GM12878 (cell line): ENCODE measurements at regions not wholly inside any gene's neighbourhood (a gene's known extent, or its start where the extent isn't known, plus 50 kb on each side); places are given as distances from the start of the nearest gene placed in this dataset.

Source experiments
- ATAC-seq: fragments of 200-7000 bp; cut with Tn5 transposase; 3 replicates; pipeline ENCODE4 v1.9.1; 2020; ENCODE audit warnings: mild to moderate bottlenecking, moderate library complexity
- BruUV-seq: library from RNA; stranded (reverse); fragments of 400-500 nt; replicated peaks from 2 replicates; lab custom pipeline; 2021; lab: Mats Ljungman, UMichigan
- CTCF ChIA-PET: fragments of 300-600 bp; sonication (Branson Sonifier 250); formaldehyde crosslinking; extraction: SDS; loops from one replicate; lab custom pipeline; 2021; ENCODE audit warnings: inconsistent platforms; lab: Yijun Ruan, JAX
- POLR2A ChIA-PET: fragments of 350-600 bp; formaldehyde crosslinking; extraction: SDS; loops from one replicate; lab custom pipeline; 2021; ENCODE audit warnings: inconsistent platforms; lab: Charles Lee
- RAD21 ChIA-PET: fragments of 300-600 bp; sonication (Branson Sonifier 250); formaldehyde crosslinking; loops from one replicate; lab custom pipeline; 2023; ENCODE audit warnings: antibody characterized with exemption; ENCODE audit not compliant: unreplicated experiment; lab: Charles Lee
- SMC1A ChIA-PET: fragments of 300-600 bp; sonication (Branson Sonifier 250); formaldehyde crosslinking; loops from one replicate; lab custom pipeline; 2023; ENCODE audit not compliant: unreplicated experiment, uncharacterized antibody; lab: Charles Lee
- DNase-seq: peaks from one replicate; pipeline ENCODE4 v3.0.0-alpha.2; 2011; ENCODE audit warnings: low read depth, low spot score
- FAIRE-seq: peaks from 3 replicates; lab custom pipeline; 2011; peaks lifted over from hg19 to GRCh38; lab: Jason Lieb, UNC
- H2AFZ ChIP-seq: 2 replicates; pipeline ENCODE4 v1.6.0; 2011; ENCODE audit warnings: low read depth, low read length, control low read depth; ENCODE audit not compliant: control insufficient read depth
- H3K27ac ChIP-seq: 2 replicates; pipeline ENCODE4 v1.5.1; 2011; ENCODE audit warnings: control low read depth; ENCODE audit not compliant: control insufficient read depth, insufficient read depth
- H3K27me3 ChIP-seq, 2 experiments: replicated peaks in 1 of 2; 2 replicates each; pipeline versions ENCODE4 v1.6.0 to v1.6.1; 2011; ENCODE audit warnings: low read length in 1 of 2; ENCODE audit not compliant: control insufficient read depth in 2 of 2, insufficient read depth in 2 of 2
- H3K36me3 ChIP-seq, 2 experiments: 2 replicates each; pipeline ENCODE4 v1.5.1; 2011; ENCODE audit warnings: low read length in 1 of 2; ENCODE audit not compliant: control insufficient read depth in 2 of 2, insufficient read depth in 2 of 2
- H3K4me1 ChIP-seq: 2 replicates; pipeline ENCODE4 v1.6.1; 2011; ENCODE audit warnings: mild to moderate bottlenecking, low read length, moderate library complexity, mixed read lengths; ENCODE audit not compliant: control insufficient read depth, insufficient read depth
- H3K4me2 ChIP-seq: 2 replicates; pipeline ENCODE4 v1.6.0; 2011; ENCODE audit warnings: control low read depth; ENCODE audit not compliant: control insufficient read depth, insufficient read depth
- H3K4me3 ChIP-seq: fragments of 200-600 bp; sonication (generic); 2 replicates; pipeline ENCODE4 v1.5.1; 2016
- H3K79me2 ChIP-seq: 2 replicates; pipeline ENCODE4 v1.6.0; 2011; ENCODE audit warnings: low read length; ENCODE audit not compliant: control insufficient read depth, insufficient read depth
- H3K9ac ChIP-seq: 2 replicates; pipeline ENCODE4 v1.8.0; 2011; ENCODE audit warnings: low read length, control low read depth, mixed read lengths; ENCODE audit not compliant: control insufficient read depth, insufficient read depth
- H3K9me3 ChIP-seq: replicated peaks from 3 replicates; pipeline ENCODE4 v1.5.1; 2011; ENCODE audit warnings: mild to moderate bottlenecking, low read length; ENCODE audit not compliant: control insufficient read depth, insufficient read depth
- H4K20me1 ChIP-seq: 2 replicates; pipeline ENCODE4 v1.6.0; 2011; ENCODE audit not compliant: control insufficient read depth, insufficient read depth
- CBFB ChIP-seq: IDR thresholded peaks from 2 replicates; pipeline ENCODE4 v1.6.1; 2016; ENCODE audit warnings: antibody characterized with exemption, low read depth
- IKZF1 ChIP-seq: fragments of 450-650 bp; conservative IDR thresholded peaks from 2 replicates; pipeline ENCODE4 v1.6.1; 2017; ENCODE audit warnings: antibody characterized with exemption, mild to moderate bottlenecking
- NR2C2 ChIP-seq: IDR thresholded peaks from 2 replicates; pipeline ENCODE4 v1.6.1; 2011; ENCODE audit warnings: borderline replicate concordance, low read depth; ENCODE audit not compliant: control insufficient read depth, insufficient read length
- SMAD5 ChIP-seq: IDR thresholded peaks from 2 replicates; pipeline ENCODE4 v1.6.1; 2016; ENCODE audit warnings: antibody characterized with exemption, low read depth
- TCF12 ChIP-seq: IDR thresholded peaks from 2 replicates; pipeline ENCODE4 v1.6.1; 2011; ENCODE audit warnings: low read depth, mild to moderate bottlenecking, low read length
- WGBS: methylation state at CpG from one replicate; pipeline ENCODE4 v1.1.6; 2016; ENCODE audit warnings: low lambda C conversion rate; ENCODE audit not compliant: insufficient replicate concordance, insufficient coverage; ENCODE audit errors: missing lambda C conversion rate; 5-methylcytosine and 5-hydroxymethylcytosine counted together
- in situ Hi-C: fragments of 300-500 bp; cut with MboI; formaldehyde crosslinking; loops from 9 replicates; pipeline ENCODE4 v1.14.3; 2018; ENCODE audit warnings: mixed read lengths
- intact Hi-C: fragments of 100-400 bp; cut with micrococcal nuclease; formaldehyde crosslinking; loops from one replicate; pipeline ENCODE4 v1.14.2; 2022; ENCODE audit not compliant: unreplicated experiment
- TF ChIP-seq, protein P1 (sequence below): fragments of 450-650 bp; formaldehyde crosslinking; IDR thresholded peaks from 2 replicates; pipeline ENCODE4 v1.4.0; 2020; ENCODE audit warnings: mild to moderate bottlenecking, moderate library complexity
- TF ChIP-seq, protein P2 (sequence below): fragments of 450-650 bp; IDR thresholded peaks from 2 replicates; pipeline ENCODE4 v1.6.1; 2016; ENCODE audit warnings: mild to moderate bottlenecking
- TF ChIP-seq, protein P3 (sequence below): fragments of 450-650 bp; IDR thresholded peaks from 2 replicates; pipeline ENCODE4 v1.6.1; 2018; ENCODE audit warnings: mild to moderate bottlenecking, low read depth, moderate library complexity; ENCODE audit not compliant: partially characterized antibody
- TF ChIP-seq, protein P4 (sequence below): IDR thresholded peaks from 2 replicates; pipeline ENCODE4 v1.6.1; 2012; ENCODE audit warnings: low read length, inconsistent platforms
- TF ChIP-seq, protein P5 (sequence below): fragments of 450-650 bp; IDR thresholded peaks from 2 replicates; pipeline ENCODE4 v1.6.1; 2014; ENCODE audit warnings: mild to moderate bottlenecking

DNA sequence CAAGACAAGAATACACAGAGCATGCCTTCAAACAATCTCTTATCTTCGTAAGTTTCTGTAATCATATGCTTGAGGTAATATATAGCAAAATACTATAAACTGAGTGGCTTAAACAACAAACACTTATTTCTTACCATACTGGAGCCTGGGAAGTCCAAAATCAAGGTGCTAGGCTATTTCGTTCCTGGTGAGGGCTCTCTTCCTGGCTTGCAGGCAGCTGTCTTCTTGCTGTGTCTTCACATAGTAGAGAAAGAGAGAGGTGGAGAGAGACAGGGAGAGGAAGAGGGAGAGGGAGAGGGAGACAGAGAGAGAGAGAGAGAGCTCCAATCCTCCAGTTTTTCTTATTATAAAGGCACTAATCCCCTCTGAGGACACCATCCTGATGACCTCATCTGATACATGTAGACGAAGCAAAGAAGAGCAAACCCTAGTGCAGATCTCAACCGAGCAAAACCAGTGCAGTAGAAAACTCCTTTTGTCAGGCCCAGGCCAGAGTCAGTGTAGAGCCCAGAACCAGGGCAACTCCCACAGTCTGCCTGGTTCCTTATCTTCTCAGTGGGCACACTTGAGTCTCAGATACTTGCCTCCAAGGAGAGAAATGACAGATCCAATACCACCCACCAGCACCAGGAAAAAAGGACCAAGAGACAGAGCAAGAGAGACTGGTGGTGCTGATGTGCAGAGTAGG lies 297.1 kb upstream of the NCAM1 start:
- CTCF ChIA-PET = no interaction called here
- DNase-seq (no peak), FAIRE-seq (no peak), ATAC-seq (no peak)
- POLR2A ChIA-PET = no interaction called here
- in situ Hi-C loops = no loop called here
- SMC1A ChIA-PET = interaction anchor here (1.5 kb wide), 1 partner anchor 13 kb away, joined by 4 read pairs; no protein-coding TSS in a partner anchor
- H3K4me3 ChIP-seq = no peak overlapping the region
- 40% methylated on average over 4 of the region's 4 CpGs for WGBS
- no peaks in the 10 kb centered on the region for H3K79me2 ChIP-seq
- H3K27ac ChIP-seq = no peak overlapping the region
- no TSS peak for BruUV-seq
- H3K27me3 ChIP-seq = no peaks in the 10 kb centered on the region
- no peaks in the 10 kb centered on the region; the same call in 1 of the 2 replicates for H3K4me1 ChIP-seq
- RAD21 ChIA-PET = no interaction called here
- no peak overlapping the region for H2AFZ ChIP-seq
- no peak overlapping the region for H3K4me2 ChIP-seq
- intact Hi-C loops = no loop called here
- no peaks in the 10 kb centered on the region for H3K36me3 ChIP-seq
- no peaks in the 10 kb centered on the region for H4K20me1 ChIP-seq
- no peak overlapping the region for H3K9ac ChIP-seq
- H3K9me3 ChIP-seq = no peaks in the 10 kb centered on the region; the same call in 2 of the 3 replicates
- no peak for TF ChIP-seq CBFB
- TF ChIP-seq, protein P1, sequence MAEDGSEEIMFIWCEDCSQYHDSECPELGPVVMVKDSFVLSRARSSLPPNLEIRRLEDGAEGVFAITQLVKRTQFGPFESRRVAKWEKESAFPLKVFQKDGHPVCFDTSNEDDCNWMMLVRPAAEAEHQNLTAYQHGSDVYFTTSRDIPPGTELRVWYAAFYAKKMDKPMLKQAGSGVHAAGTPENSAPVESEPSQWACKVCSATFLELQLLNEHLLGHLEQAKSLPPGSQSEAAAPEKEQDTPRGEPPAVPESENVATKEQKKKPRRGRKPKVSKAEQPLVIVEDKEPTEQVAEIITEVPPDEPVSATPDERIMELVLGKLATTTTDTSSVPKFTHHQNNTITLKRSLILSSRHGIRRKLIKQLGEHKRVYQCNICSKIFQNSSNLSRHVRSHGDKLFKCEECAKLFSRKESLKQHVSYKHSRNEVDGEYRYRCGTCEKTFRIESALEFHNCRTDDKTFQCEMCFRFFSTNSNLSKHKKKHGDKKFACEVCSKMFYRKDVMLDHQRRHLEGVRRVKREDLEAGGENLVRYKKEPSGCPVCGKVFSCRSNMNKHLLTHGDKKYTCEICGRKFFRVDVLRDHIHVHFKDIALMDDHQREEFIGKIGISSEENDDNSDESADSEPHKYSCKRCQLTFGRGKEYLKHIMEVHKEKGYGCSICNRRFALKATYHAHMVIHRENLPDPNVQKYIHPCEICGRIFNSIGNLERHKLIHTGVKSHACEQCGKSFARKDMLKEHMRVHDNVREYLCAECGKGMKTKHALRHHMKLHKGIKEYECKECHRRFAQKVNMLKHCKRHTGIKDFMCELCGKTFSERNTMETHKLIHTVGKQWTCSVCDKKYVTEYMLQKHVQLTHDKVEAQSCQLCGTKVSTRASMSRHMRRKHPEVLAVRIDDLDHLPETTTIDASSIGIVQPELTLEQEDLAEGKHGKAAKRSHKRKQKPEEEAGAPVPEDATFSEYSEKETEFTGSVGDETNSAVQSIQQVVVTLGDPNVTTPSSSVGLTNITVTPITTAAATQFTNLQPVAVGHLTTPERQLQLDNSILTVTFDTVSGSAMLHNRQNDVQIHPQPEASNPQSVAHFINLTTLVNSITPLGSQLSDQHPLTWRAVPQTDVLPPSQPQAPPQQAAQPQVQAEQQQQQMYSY (CRISPR knock-in tag) = no peak
- TF ChIP-seq TCF12 = no peak
- no peak for TF ChIP-seq SMAD5
- no peak for TF ChIP-seq IKZF1
- TF ChIP-seq, protein P2, sequence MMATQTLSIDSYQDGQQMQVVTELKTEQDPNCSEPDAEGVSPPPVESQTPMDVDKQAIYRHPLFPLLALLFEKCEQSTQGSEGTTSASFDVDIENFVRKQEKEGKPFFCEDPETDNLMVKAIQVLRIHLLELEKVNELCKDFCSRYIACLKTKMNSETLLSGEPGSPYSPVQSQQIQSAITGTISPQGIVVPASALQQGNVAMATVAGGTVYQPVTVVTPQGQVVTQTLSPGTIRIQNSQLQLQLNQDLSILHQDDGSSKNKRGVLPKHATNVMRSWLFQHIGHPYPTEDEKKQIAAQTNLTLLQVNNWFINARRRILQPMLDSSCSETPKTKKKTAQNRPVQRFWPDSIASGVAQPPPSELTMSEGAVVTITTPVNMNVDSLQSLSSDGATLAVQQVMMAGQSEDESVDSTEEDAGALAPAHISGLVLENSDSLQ = no peak
- TF ChIP-seq NR2C2 = no peak
- TF ChIP-seq, protein P3, sequence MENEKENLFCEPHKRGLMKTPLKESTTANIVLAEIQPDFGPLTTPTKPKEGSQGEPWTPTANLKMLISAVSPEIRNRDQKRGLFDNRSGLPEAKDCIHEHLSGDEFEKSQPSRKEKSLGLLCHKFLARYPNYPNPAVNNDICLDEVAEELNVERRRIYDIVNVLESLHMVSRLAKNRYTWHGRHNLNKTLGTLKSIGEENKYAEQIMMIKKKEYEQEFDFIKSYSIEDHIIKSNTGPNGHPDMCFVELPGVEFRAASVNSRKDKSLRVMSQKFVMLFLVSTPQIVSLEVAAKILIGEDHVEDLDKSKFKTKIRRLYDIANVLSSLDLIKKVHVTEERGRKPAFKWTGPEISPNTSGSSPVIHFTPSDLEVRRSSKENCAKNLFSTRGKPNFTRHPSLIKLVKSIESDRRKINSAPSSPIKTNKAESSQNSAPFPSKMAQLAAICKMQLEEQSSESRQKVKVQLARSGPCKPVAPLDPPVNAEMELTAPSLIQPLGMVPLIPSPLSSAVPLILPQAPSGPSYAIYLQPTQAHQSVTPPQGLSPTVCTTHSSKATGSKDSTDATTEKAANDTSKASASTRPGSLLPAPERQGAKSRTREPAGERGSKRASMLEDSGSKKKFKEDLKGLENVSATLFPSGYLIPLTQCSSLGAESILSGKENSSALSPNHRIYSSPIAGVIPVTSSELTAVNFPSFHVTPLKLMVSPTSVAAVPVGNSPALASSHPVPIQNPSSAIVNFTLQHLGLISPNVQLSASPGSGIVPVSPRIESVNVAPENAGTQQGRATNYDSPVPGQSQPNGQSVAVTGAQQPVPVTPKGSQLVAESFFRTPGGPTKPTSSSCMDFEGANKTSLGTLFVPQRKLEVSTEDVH = no peak
- TF ChIP-seq, protein P4, sequence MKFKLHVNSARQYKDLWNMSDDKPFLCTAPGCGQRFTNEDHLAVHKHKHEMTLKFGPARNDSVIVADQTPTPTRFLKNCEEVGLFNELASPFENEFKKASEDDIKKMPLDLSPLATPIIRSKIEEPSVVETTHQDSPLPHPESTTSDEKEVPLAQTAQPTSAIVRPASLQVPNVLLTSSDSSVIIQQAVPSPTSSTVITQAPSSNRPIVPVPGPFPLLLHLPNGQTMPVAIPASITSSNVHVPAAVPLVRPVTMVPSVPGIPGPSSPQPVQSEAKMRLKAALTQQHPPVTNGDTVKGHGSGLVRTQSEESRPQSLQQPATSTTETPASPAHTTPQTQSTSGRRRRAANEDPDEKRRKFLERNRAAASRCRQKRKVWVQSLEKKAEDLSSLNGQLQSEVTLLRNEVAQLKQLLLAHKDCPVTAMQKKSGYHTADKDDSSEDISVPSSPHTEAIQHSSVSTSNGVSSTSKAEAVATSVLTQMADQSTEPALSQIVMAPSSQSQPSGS = no peak
- TF ChIP-seq, protein P5, sequence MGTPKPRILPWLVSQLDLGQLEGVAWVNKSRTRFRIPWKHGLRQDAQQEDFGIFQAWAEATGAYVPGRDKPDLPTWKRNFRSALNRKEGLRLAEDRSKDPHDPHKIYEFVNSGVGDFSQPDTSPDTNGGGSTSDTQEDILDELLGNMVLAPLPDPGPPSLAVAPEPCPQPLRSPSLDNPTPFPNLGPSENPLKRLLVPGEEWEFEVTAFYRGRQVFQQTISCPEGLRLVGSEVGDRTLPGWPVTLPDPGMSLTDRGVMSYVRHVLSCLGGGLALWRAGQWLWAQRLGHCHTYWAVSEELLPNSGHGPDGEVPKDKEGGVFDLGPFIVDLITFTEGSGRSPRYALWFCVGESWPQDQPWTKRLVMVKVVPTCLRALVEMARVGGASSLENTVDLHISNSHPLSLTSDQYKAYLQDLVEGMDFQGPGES = no peak
